ENCODE measurements at regions not wholly inside any gene's neighbourhood (a gene's known extent, or its start where the extent isn't known, plus 50 kb on each side); places are given as distances from the start of the nearest gene placed in this dataset.

- FAIRE-seq (no peak), DNase-seq (ENCODE audit: insufficient read length, low spot score) (no peak)
- no peak for TF ChIP-seq POU2F2 (IDR thresholded peaks at IDR 0.05; ENCODE audit: low read depth, low read length)
- TF ChIP-seq POLR2A (IDR thresholded peaks at IDR 0.05; ENCODE audit: low read depth, low read length): no peak
- TF ChIP-seq POLR2AphosphoS5 (IDR thresholded peaks at IDR 0.05; ENCODE audit: low read depth, low read length): no peak
- no peak for TF ChIP-seq TAF1 (IDR thresholded peaks at IDR 0.05; ENCODE audit: low read depth, low read length)
- no peak for TF ChIP-seq SPI1 (IDR thresholded peaks at IDR 0.05; ENCODE audit: low read depth, low read length)
- TF ChIP-seq PAX5 (IDR thresholded peaks at IDR 0.05; ENCODE audit: insufficient read depth, low read length, severe bottlenecking): no peak
Observed at GRCh38 chr6:133623621-133624020, 265.3 kb upstream of the TCF21 start.

- TF ChIP-seq TAF1 (IDR thresholded peaks at IDR 0.05; ENCODE audit: low read depth, low read length) (no peak), SPI1 (IDR thresholded peaks at IDR 0.05; ENCODE audit: low read depth, low read length) (no peak), POU2F2 (IDR thresholded peaks at IDR 0.05; ENCODE audit: low read depth, low read length) (no peak), POLR2AphosphoS5 (IDR thresholded peaks at IDR 0.05; ENCODE audit: low read depth, low read length) (no peak), POLR2A (IDR thresholded peaks at IDR 0.05; ENCODE audit: low read depth, low read length) (no peak), PAX5 (IDR thresholded peaks at IDR 0.05; ENCODE audit: insufficient read depth, low read length, severe bottlenecking) (no peak)
- no peak for FAIRE-seq
Observed at GRCh38 chr6:133626096-133626666, 262.7 kb upstream of the TCF21 start.

GRCh38 chr6:133629970-133630369, 258.9 kb upstream of the TCF21 start:
- TF ChIP-seq TAF1 (IDR thresholded peaks at IDR 0.05; ENCODE audit: low read depth, low read length) (no peak), PAX5 (IDR thresholded peaks at IDR 0.05; ENCODE audit: insufficient read depth, low read length, severe bottlenecking) (no peak), POU2F2 (IDR thresholded peaks at IDR 0.05; ENCODE audit: low read depth, low read length) (no peak), POLR2A (IDR thresholded peaks at IDR 0.05; ENCODE audit: low read depth, low read length) (no peak), SPI1 (IDR thresholded peaks at IDR 0.05; ENCODE audit: low read depth, low read length) (no peak), POLR2AphosphoS5 (IDR thresholded peaks at IDR 0.05; ENCODE audit: low read depth, low read length) (no peak)
- no peak for DNase-seq (ENCODE audit: insufficient read length, low spot score)
- FAIRE-seq: no peak

More at GRCh38 chr6:133626096-133626666, 262.7 kb upstream of the TCF21 start:
- DNase-seq (ENCODE audit: insufficient read length, low spot score): no peak

- FAIRE-seq: no peak
- TF ChIP-seq PAX5 (IDR thresholded peaks at IDR 0.05; ENCODE audit: insufficient read depth, low read length, severe bottlenecking): no peak
- no peak for TF ChIP-seq POLR2A (IDR thresholded peaks at IDR 0.05; ENCODE audit: low read depth, low read length)
- TF ChIP-seq TAF1 (IDR thresholded peaks at IDR 0.05; ENCODE audit: low read depth, low read length): no peak
- TF ChIP-seq POU2F2 (IDR thresholded peaks at IDR 0.05; ENCODE audit: low read depth, low read length): no peak
- TF ChIP-seq SPI1 (IDR thresholded peaks at IDR 0.05; ENCODE audit: low read depth, low read length): no peak
- no peak for TF ChIP-seq POLR2AphosphoS5 (IDR thresholded peaks at IDR 0.05; ENCODE audit: low read depth, low read length)
Observed at GRCh38 chr6:133630651-133631050, 258.3 kb upstream of the TCF21 start.

DNA sequence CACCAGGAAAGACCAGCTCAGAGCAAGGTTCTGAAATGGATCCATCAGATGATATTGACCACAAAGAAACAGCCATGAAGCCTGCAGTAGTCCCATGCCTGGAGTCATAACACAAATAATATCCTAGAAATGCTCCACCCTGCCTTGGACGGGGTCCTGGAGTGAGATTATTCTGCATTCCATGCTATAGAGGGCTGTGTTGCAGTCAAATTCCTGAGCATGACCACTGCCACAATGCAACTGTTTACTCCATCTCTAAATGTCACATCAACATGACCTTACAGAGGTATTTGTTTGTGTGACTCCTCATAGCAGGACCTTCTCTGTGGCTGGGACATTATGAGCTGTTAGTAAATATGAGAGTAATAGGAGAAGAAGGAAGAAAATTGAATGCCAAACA, 257.5 kb upstream of the TCF21 start:
- TF ChIP-seq SPI1 (IDR thresholded peaks at IDR 0.05; ENCODE audit: low read depth, low read length): no peak
- no peak for TF ChIP-seq TAF1 (IDR thresholded peaks at IDR 0.05; ENCODE audit: low read depth, low read length)
- TF ChIP-seq PAX5 (IDR thresholded peaks at IDR 0.05; ENCODE audit: insufficient read depth, low read length, severe bottlenecking): no peak
- TF ChIP-seq POLR2A (IDR thresholded peaks at IDR 0.05; ENCODE audit: low read depth, low read length): no peak
- no peak for TF ChIP-seq POU2F2 (IDR thresholded peaks at IDR 0.05; ENCODE audit: low read depth, low read length)
- TF ChIP-seq POLR2AphosphoS5 (IDR thresholded peaks at IDR 0.05; ENCODE audit: low read depth, low read length): no peak
- FAIRE-seq (no peak), DNase-seq (ENCODE audit: insufficient read length, low spot score) (no peak)

More at GRCh38 chr6:133630651-133631050, 258.3 kb upstream of the TCF21 start:
- no peak for DNase-seq (ENCODE audit: insufficient read length, low spot score)

- no peak for TF ChIP-seq POLR2AphosphoS5 (IDR thresholded peaks at IDR 0.05; ENCODE audit: low read depth, low read length)
- TF ChIP-seq POU2F2 (IDR thresholded peaks at IDR 0.05; ENCODE audit: low read depth, low read length): no peak
- DNase-seq (ENCODE audit: insufficient read length, low spot score) (no peak), FAIRE-seq (no peak)
Observed at GRCh38 chr6:133632206-133632605, 256.7 kb upstream of the TCF21 start.

GRCh38 chr6:133632906-133633305, 256.0 kb upstream of the TCF21 start:
- FAIRE-seq (no peak), DNase-seq (ENCODE audit: insufficient read length, low spot score) (no peak)
- TF ChIP-seq POLR2A (IDR thresholded peaks at IDR 0.05; ENCODE audit: low read depth, low read length) (no peak), POU2F2 (IDR thresholded peaks at IDR 0.05; ENCODE audit: low read depth, low read length) (no peak), SPI1 (IDR thresholded peaks at IDR 0.05; ENCODE audit: low read depth, low read length) (no peak), TAF1 (IDR thresholded peaks at IDR 0.05; ENCODE audit: low read depth, low read length) (no peak), PAX5 (IDR thresholded peaks at IDR 0.05; ENCODE audit: insufficient read depth, low read length, severe bottlenecking) (no peak), POLR2AphosphoS5 (IDR thresholded peaks at IDR 0.05; ENCODE audit: low read depth, low read length) (no peak)

DNA sequence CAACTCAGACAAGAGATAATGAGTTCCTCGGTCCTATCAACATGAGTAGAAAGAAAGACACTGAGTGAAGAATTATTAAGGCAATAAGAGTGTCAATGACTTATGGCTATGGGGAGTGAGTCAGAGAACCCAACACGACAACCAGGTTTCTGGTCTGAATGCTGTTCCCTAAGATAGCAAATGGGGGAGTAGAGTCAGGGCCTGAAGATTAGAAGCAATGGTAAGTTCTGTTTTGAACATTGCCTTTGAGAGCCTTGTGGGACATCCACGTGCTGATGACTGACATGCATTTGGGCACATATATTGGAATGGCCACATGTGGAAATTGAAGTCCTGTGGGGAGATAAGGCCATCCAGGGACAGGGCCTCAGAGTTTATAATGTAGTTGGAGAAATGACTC, 254.4 kb upstream of the TCF21 start:
- DNase-seq (ENCODE audit: insufficient read length, low spot score) (no peak), FAIRE-seq (no peak)
- TF ChIP-seq POU2F2 (IDR thresholded peaks at IDR 0.05; ENCODE audit: low read depth, low read length) (no peak), SPI1 (IDR thresholded peaks at IDR 0.05; ENCODE audit: low read depth, low read length) (no peak)

- FAIRE-seq (no peak), DNase-seq (ENCODE audit: insufficient read length, low spot score) (no peak)
- no peak for TF ChIP-seq TAF1 (IDR thresholded peaks at IDR 0.05; ENCODE audit: low read depth, low read length)
- no peak for TF ChIP-seq SPI1 (IDR thresholded peaks at IDR 0.05; ENCODE audit: low read depth, low read length)
- no peak for TF ChIP-seq POLR2A (IDR thresholded peaks at IDR 0.05; ENCODE audit: low read depth, low read length)
- TF ChIP-seq POU2F2 (IDR thresholded peaks at IDR 0.05; ENCODE audit: low read depth, low read length): no peak
- TF ChIP-seq POLR2AphosphoS5 (IDR thresholded peaks at IDR 0.05; ENCODE audit: low read depth, low read length): no peak
- TF ChIP-seq PAX5 (IDR thresholded peaks at IDR 0.05; ENCODE audit: insufficient read depth, low read length, severe bottlenecking): no peak
Observed at GRCh38 chr6:133635447-133635846, 253.5 kb upstream of the TCF21 start.

- FAIRE-seq: no peak
- TF ChIP-seq PAX5 (IDR thresholded peaks at IDR 0.05; ENCODE audit: insufficient read depth, low read length, severe bottlenecking) (no peak), SPI1 (IDR thresholded peaks at IDR 0.05; ENCODE audit: low read depth, low read length) (no peak), POU2F2 (IDR thresholded peaks at IDR 0.05; ENCODE audit: low read depth, low read length) (no peak), POLR2AphosphoS5 (IDR thresholded peaks at IDR 0.05; ENCODE audit: low read depth, low read length) (no peak), TAF1 (IDR thresholded peaks at IDR 0.05; ENCODE audit: low read depth, low read length) (no peak), POLR2A (IDR thresholded peaks at IDR 0.05; ENCODE audit: low read depth, low read length) (no peak)
- no peak for DNase-seq (ENCODE audit: insufficient read length, low spot score)
Observed at GRCh38 chr6:133637436-133637835, 251.5 kb upstream of the TCF21 start.

Data from GM12891 (cell line).